Activated CD4-positive, alpha-beta T cell treated with anti-CD3 and anti-CD28 coated beads, Interleukin-2, amount 50 U/mL, for 24 hours (primary cell): ENCODE measurements at regions not wholly inside any gene's neighbourhood (a gene's known extent, or its start where the extent isn't known, plus 50 kb on each side); places are given as distances from the start of the nearest gene placed in this dataset.
A peak's percentile ranks its signal among the peaks of the same experiment; 100 is the strongest.

Source experiments
- DNase-seq, 2 donors: peaks; one replicate each; pipeline ENCODE4 v3.0.0-alpha.2; 2020; ENCODE audit warnings: low read depth in 1 of 2, low spot score in 1 of 2

GRCh38 chr5:86875539-86875938 is 257.8 kb downstream of the COX7C start:
- no peak for DNase-seq

GRCh38 chr5:86878250-86878649 is 260.5 kb downstream of the COX7C start:
- DNase-seq, result no peak

GRCh38 chr5:86879086-86879485 is 261.3 kb downstream of the COX7C start:
- no peak for DNase-seq

- DNase-seq, result no peak
These were observed 262.6 kb downstream of the COX7C start for GRCh38 chr5:86880344-86880743.

GRCh38 chr5:86880785-86881492 is 263.2 kb downstream of the COX7C start:
- peak in 1 of 2 donors; percentile 16 for DNase-seq

- DNase-seq, result no peak
These were observed 263.9 kb downstream of the COX7C start for GRCh38 chr5:86881493-86882090.

- no peak for DNase-seq
These were observed 266.9 kb downstream of the COX7C start for GRCh38 chr5:86884608-86885007.

GRCh38 chr5:86885011-86885410 is 267.3 kb downstream of the COX7C start:
- DNase-seq, result no peak

- DNase-seq, result no peak
These were observed 267.9 kb downstream of the COX7C start for GRCh38 chr5:86885489-86886230.

- DNase-seq, result no peak
These were observed 272.6 kb downstream of the COX7C start for GRCh38 chr5:86890375-86890774.

GRCh38 chr5:86894056-86894455 is 276.3 kb downstream of the COX7C start:
- no peak for DNase-seq

GRCh38 chr5:86896916-86897315 is 279.2 kb downstream of the COX7C start:
- no peak for DNase-seq

- DNase-seq, result no peak
These were observed 291.9 kb downstream of the COX7C start for GRCh38 chr5:86909418-86910295.

- DNase-seq, result no peak
These were observed 299.4 kb downstream of the COX7C start for GRCh38 chr5:86917117-86917579.

- DNase-seq, result no peak
These were observed 300.5 kb downstream of the COX7C start for GRCh38 chr5:86918246-86918645.

GRCh38 chr5:86926033-86926432 is 308.3 kb downstream of the COX7C start:
- DNase-seq, result no peak

- DNase-seq, result no peak
These were observed 311.5 kb downstream of the COX7C start for GRCh38 chr5:86929123-86929766.

- DNase-seq, result no peak
These were observed 315.9 kb upstream of the RASA1 start for GRCh38 chr5:86951761-86952160.

GRCh38 chr5:86964889-86965288 is 302.8 kb upstream of the RASA1 start:
- DNase-seq, result no peak

- DNase-seq, result no peak
These were observed 299.4 kb upstream of the RASA1 start for GRCh38 chr5:86968301-86968753.

- DNase-seq, result no peak
These were observed 297.3 kb upstream of the RASA1 start for GRCh38 chr5:86970361-86970760.
